ENCODE measurements at regions not wholly inside any gene's neighbourhood (a gene's known extent, or its start where the extent isn't known, plus 50 kb on each side); places are given as distances from the start of the nearest gene placed in this dataset.

DNA sequence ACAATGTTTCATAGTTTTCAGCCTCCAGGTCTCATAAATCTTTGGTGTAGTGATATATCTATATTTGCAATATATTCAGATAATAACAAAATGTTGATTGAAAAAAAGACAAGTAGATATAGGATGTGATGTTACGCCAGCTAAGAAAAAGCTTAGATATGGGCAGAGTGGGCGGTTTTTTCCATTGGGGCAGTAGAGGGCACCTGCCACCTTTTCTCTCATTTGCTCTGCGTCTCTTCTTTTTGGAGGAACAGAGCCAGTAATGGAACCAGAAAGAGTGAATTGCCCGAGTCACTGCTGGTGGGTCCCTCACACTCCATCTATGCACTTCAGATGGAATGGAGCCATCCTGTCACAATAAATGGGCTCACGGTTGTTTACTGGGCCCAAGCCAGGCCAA lies 62.1 kb upstream of the FANCC start:
- TF ChIP-seq, protein P1, sequence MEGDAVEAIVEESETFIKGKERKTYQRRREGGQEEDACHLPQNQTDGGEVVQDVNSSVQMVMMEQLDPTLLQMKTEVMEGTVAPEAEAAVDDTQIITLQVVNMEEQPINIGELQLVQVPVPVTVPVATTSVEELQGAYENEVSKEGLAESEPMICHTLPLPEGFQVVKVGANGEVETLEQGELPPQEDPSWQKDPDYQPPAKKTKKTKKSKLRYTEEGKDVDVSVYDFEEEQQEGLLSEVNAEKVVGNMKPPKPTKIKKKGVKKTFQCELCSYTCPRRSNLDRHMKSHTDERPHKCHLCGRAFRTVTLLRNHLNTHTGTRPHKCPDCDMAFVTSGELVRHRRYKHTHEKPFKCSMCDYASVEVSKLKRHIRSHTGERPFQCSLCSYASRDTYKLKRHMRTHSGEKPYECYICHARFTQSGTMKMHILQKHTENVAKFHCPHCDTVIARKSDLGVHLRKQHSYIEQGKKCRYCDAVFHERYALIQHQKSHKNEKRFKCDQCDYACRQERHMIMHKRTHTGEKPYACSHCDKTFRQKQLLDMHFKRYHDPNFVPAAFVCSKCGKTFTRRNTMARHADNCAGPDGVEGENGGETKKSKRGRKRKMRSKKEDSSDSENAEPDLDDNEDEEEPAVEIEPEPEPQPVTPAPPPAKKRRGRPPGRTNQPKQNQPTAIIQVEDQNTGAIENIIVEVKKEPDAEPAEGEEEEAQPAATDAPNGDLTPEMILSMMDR (conservative IDR thresholded peaks at IDR 0.05; ENCODE audit: low read length) = peak; percentile 73
- no peak for TF ChIP-seq EZH2phosphoT487 (IDR thresholded peaks at IDR 0.05; ENCODE audit: borderline replicate concordance)
